SHP77 (cell line): ENCODE measurements at regions not wholly inside any gene's neighbourhood (a gene's known extent, or its start where the extent isn't known, plus 50 kb on each side); places are given as distances from the start of the nearest gene placed in this dataset.

Experiments used
- DNase-seq, 2 experiments: peaks; one replicate each; lab custom pipeline; 2025; lab: John Stamatoyannopoulos, UW

DNA sequence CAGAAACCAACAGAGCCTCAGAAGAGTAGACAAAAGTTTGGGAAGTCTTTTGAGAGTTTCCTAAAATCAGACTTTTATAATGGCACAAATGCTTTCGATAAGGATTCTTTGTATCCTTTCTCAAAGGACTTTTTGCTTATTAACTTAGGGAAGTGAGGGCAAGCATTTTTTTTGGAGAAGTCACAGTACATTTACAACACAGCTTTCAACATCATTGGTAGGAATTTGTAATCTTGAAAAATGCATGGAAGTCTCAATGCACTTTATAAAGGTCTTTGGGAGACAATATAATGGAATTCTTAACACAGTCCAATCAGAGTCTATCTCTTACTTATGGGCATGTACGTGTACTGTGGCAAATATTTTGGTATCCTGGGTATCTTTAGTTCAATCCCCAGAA lies 325.8 kb upstream of the NR5A2 start:
- no peak for DNase-seq

DNA sequence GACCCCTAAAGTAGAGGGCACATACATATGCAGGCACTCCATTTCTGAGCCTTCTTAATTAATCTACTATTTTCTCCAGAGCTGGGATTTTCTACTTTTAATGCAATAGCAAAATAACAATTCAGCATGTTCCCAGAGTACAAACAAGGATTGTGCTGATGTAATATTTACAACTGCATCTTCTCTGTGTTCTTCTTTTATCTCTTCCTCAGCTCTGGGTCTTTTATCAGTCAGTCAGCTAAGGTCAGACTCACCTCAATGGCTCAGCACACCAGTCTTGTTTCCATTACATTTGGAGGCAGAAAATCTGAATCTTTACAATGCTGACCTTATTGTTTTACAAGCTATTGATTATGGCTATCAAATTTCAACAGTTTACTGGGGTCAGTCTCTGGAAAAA lies 323.3 kb upstream of the NR5A2 start:
- DNase-seq = no peak

DNA sequence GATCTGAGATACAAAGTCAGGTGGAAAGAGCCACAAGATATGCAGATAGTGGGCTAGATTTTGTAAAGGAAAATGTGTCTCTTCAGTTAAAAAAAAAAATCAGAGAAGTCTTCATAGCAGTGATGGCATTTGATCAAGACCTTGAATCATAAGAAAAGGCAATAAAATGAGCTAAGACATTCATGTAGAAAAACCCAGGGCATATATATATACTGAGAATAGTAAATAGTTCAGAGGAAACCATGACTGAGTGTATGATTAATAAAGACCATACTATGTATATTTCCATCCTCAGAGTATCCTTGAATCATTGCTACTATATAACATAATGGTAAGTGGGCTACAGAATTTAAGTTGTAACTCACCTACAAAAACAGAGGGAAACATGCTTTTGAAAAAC lies 321.7 kb upstream of the NR5A2 start:
- no peak for DNase-seq

DNA sequence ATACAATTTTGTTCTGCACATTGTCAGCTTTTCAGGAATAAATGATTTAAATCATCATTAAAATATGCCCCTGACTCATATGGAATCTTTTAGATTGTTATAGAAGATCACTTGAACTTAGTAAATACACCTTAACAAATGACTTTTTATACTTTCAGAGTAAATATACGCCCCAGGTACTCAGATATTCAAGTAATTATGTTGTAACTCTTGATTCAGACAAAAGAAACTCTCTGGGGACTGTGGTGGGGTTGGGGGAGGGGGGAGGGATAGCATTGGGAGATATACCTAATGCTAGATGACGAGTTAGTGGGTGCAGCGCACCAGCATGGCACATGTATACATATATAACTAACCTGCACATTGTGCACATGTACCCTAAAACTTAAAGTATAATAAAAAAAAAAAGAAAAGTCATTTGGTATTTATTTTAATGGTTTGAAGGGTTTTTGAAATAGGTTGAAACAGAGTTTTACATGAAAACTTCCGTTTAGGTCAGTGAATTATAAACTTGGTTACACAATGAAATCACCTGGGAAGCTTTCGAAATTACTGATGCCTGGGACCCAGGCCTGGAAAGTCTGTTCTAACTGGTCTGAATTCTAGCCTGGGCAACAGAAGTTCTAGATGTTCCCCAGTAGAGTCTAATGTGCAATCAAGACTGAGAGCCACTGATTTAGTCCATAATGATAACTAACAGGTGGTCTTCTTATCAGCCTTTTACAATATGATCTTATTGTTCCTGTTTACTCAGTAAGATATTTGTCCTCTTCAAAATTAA lies 320.5 kb upstream of the NR5A2 start:
- no peak for DNase-seq

DNA sequence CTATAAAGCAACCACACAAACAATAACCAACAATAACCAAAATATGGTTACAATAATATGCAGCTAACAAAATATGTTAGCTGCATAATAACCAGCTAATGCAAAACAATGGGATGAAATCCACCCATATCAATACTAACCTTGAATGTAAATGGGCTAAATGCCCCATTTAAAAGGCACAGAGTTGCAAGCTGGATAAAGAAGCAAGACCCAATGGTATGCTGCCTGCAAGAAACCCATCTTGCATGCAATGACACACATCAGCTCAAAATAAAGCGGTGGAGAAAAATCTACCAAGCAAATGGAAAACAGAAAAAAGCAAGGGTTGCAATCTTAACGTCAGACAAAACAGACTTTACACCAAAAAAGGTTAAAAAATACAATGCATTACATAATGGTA lies 316.5 kb upstream of the NR5A2 start:
- DNase-seq = no peak

DNA sequence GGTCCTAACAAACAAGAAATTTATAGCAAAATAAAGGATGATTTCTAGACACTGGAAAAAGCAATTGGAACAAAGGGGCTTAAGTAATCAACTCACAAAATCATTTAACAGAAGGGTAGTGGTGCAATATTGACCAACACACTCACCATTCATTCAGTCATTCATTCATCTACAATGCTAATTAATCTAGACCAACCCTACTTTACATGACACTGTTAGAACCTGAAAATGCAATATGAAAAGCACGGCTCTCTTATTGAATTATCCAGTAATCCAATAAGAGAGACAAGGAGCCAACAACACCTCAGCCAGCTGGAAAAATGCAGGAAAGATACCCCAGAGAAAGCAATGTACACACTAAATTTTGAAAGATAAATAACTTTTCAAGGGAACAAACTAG lies 310.8 kb upstream of the NR5A2 start:
- no peak for DNase-seq

DNA sequence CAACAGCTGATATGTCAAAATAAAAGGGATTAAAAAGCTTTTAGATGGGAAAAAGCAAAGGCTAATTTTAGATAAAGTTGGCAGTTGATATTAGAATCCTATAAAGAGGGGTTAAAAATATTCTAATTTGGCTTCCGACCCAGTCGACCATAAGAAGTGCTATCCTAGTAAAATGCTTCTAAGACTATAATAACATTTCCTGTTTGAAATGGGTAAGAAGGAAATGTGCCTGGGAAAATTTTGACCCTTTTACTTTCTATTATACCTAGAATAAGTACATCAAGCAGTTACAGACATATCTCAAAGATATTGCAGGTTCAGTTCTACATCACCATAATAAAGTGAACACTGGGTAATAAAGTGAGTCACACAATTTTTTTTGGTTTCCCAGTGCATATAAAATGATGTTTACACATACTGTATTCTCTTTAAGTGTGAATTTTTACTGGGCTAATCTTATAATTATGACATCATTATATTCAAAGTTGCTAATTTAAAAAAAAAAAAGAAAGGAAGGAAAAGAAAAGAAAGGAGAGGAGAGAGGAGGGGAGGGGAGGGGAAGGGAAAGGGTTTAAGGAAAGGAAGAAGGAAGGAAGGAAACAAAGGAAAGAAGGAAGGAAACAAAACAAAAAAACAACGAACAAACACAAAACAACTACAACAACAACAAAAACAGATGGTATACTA lies 308.2 kb upstream of the NR5A2 start:
- DNase-seq = no peak

DNA sequence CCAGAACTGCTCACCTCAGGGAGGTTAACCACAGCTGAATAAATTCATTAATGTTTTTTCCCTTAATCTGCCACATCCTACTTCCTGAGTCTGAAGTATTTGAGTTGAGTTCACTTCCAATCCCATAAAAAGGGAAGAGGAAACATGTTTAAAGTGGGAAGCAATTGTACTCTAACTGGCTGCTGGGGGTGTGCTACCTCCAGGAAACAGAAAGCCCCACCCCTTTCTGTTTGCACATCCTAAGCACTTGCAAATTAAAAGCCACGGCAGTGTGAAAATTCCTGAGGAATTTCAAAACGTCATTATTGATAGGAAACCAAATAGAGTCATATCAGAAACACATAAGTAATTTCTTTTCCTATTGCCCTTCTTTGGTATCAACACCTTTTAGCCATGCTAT lies 307.0 kb upstream of the NR5A2 start:
- no peak for DNase-seq

DNA sequence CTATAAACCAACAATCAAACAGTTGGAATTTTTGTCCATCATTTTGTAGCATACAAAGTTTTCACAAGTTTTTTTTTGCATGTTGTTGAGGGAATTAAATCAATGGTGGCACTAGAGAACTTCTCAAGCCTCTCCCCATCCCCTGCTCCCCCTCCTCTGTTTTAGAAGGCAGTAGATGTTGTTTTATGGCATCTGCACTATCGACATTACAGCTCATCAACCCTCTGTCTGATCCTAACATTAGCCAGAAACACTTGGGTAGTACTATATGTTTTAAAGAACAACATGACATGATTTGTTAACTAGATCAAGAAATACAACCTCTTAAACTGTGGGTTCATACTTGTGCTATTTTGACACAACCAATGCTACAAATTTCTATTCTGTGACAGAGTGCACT lies 306.5 kb upstream of the NR5A2 start:
- DNase-seq = no peak

DNA sequence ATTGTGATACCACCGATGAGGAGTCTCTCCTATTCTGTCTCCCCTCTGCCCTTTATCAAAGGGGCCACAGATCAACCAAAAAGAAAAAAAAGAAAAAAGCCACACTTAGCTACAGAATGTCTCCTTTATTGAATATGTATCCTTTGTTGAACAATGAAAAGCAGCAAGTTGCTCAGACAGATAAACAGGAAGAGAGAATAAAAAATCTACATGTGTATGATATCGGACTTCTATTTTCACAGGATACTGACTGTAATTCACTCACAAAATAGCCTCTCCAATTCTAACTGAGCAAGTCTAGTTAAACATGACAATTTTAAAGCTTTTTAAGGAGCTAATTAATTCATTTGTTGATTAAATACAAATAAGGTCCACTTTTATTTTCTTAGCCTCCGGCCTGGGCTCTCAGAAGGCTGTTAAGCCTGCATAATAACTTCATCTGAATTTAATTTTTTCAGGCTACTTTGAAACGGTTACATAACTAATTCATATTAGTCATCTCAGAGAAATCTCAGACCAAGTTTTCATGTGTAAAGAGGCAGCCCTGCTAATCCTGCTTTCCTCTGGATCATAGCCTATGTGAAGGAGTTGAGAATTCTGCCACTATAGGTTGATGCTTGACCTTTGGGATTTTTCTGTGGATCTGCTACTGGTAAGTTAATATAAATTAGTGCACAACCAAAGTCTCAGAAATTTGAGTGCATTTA lies 304.1 kb upstream of the NR5A2 start:
- no peak for DNase-seq

DNA sequence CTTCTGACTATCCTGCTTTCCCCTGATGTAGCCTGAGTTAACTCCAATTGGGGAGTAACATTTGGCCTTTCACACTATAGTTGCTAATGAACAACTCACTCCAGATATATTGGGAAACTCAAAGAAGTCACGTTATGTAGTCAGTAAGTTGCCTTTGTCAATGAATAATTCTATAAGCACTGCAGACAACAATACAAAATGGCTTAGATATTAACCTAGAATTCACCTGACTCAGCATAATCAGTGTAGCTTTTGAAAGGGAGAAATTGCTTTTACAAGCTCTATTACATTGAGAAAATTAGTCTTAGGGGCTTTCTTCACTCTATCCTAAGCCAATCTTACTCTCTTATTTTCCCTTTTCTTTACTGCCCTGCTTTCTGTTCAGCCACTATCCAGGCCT lies 303.5 kb upstream of the NR5A2 start:
- no peak for DNase-seq

DNA sequence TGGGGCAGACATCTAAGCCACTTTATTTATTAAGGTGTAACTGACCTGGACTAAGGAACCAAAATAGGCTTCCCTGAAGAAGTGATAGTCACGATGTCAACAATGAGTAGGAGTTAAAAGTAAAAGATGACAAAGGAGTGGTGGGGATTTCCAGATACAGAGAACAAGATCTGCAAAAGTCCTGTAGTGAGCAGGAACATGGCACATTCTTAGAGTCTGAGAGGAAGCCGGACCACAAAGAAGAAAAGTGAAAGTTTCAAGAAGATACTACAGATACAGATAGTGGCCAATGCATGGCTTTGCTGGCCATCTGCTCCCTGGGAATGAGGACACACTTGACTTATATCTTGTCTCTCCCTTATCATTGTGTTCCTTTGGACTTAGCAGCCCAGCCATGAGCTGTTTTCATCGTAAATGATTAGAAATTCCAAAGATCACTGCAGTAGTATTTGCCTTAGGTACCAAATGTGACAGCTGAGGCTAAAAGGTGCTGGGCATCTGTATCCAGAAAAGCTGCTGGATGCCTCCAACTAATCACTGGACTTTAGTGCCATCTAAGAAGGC lies 302.4 kb upstream of the NR5A2 start:
- no peak for DNase-seq

DNA sequence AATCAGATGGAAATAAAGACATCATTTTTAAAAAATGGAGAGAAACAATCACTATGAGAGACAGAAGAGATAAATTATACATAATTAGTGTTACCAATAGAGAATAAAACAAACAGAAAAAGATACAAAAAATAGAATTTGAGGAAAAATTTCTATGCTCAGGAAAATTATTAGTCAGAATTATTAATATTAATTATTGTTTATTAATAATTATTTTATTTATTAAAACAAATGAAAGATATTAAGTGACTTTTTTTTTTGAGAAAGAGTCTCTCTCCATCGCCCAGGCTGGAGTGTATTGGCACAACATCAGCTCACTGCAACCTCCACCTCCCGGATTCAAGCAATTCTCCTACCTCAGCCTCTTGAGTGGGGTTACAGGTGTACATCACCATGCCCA lies 299.8 kb upstream of the NR5A2 start:
- DNase-seq = no peak

DNA sequence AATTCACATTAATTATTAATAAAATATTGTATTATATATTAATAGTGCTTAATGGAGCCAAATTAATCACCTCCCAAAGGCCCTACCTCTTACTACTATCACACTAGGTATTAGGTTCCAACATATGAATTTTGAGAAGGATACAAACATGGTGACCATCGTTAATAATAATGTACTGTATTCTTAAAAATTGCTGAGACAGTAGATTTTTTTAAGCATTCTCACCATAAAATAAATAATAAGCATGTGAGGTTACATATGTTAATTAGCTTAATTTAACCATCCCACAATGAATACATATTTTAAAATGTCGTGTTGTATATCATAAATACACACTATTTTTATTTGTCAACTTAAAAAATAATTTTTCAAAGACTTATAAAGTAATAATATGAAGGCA lies 299.2 kb upstream of the NR5A2 start:
- no peak for DNase-seq

DNA sequence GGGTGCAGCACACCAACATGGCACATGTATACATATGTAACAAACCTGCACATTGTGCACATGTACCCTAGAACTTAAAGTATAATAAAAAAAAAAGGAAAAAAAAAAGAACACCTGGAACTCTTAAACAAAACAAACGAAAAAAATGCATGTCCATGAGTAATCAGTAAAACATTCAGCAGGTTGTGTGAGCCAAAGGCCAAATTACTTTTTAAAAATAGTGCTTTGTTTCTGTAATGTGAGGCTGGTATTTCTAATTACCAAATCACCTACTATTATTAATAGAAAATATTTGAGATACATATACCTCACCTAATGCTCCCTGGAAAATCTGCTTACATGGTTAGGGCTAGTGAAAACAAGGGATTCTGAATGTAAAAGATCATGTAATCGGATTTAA lies 294.4 kb upstream of the NR5A2 start:
- DNase-seq = no peak

DNA sequence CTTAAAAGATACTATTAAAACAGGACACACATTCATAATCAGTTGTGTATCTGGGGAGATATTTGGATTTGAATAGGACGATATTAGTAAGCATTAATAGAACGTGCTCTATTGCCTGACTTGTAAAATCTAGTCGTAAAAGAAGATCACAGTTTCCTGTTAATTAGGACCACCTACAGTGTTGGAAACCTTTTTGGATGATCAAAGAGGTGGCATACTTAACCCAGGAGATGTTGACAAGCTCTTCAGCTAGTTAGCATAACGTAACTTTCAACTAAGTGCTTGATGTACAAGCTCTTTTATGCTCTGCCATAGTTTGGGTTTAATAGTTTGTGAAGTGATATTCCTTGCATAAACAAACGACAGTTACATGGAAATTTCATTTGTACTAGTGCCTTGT lies 293.3 kb upstream of the NR5A2 start:
- no peak for DNase-seq

DNA sequence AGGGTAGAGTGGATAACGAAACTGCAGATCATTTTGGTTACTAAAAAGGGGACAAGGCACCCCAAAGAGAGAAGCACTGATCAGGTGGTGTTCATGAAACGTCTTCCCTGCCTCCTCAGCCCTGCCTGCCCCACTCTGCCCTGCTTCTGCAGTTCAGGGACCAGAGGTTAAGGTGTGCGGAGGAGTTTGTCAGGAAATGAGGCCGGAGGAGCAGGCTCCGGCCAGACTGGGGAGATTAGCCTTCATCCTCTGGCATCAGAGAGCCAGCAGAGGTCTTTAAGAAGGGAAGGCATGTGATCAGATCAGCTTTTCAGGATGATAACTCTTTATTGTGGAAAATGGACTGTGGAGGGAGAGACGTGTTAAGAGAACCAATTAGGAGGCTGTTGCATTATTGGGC lies 291.9 kb upstream of the NR5A2 start:
- DNase-seq = no peak

DNA sequence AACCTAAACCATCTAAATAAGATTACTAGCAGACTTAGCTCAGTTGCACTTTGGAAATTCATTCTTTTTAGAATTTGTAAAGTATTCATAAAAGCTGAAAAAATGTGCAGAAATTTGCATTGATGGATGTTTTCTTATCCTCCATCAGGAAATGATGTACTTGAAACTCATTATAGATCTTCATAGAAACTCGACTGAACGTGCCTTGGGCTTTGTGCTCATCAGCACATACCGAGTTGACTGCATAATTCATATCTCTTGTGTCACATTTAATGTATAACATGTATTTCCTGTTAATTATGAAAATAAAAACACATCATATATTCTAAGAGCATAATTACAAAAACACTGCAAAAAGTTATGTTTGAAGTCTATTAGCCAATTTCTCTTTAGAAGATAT lies 290.9 kb upstream of the NR5A2 start:
- DNase-seq = no peak

DNA sequence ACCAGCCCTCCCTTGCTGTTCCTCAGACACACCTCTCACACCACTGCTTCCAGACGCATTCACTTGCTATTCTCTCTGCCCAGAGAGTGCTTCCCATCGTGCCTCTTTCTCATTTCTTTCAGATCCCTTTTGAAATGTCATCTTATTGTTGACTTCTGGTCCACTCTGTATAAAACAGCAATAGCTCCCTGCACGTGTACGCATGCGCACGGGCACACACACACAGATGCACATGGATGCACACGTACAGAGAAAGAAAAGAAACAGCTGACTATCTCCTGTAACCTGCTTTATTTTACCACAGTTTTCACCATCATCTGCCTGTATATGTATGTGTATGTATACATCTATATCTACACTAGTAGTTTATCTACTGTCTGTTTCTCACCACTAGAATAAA lies 285.9 kb upstream of the NR5A2 start:
- DNase-seq = no peak

DNA sequence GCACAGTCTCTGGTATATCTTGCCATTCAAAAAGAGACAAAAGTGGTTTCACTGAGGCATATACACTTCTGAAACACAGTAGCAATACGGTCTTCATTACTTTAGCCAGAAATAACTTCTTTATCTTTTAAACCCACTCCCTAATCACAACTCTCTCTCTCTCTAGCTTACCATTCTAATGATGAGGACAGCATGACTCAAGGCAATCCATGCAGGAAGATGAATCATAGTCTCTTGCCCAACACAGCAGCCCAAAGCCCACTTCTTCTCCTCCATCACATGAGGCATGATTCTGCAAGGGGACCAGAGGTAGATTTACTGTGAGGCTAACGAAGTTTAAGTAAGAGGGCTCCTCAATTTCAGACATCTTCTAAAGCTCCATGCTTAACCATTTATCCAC lies 285.0 kb upstream of the NR5A2 start:
- DNase-seq = no peak

DNA sequence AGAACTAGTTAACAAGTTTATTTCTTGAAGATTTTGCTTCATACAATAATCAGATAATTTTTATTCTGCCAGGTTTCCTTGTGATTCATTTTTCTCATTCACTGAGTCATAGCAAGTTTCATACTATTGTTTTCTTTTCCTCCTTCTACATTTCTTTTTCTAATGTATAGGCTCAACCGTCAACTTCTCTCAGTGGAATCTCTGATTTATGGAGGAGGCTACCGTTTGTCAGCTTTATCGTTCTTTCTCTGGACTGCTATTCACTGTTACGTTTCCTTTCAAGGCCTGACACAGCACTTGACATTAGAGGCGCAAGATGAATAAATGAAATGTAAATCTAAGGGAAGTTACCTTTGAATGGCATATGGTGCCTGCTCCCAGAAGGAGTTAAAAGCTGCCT lies 284.3 kb upstream of the NR5A2 start:
- DNase-seq = no peak

DNA sequence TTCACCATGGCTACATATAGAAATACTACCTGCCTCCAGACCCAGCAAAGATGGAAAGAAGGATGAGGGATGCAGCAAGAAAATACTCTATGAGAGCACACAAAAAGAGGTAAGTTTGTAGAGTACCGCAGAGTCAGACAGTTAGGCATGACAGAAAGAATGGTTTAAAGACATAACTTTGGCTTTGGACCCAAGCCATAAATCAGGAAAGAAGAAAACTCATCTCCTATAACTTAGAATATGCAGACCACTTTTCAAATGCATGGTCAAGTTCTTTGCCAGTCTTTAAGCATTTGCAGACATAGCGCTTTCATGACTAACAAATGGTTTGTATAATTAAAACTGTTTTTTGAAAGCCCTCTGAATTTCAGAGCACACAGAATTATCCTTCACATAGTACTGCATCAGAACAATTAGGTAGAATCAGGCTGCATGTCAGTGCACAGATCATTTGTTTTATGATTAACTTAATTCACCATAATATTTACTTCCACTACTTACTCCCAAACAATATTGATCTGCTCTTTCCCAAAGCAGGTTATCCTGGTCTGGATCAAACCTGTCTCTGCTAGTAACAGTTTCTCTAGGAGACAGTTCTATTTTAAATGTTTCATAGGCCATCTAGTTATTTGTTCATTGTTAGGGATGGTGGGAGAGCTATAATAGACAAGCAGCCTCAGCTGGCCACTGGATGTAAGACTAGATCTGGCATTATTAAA lies 280.7 kb upstream of the NR5A2 start:
- DNase-seq = no peak
